K562 (cell line): ENCODE measurements at regions not wholly inside any gene's neighbourhood (a gene's known extent, or its start where the extent isn't known, plus 50 kb on each side); places are given as distances from the start of the nearest gene placed in this dataset.
A peak's percentile ranks its signal among the peaks of the same experiment; 100 is the strongest.

Source experiments
- EGR1 ChIP-seq: fragments of 450-650 bp; conservative IDR thresholded peaks from 2 replicates; pipeline ENCODE4 v1.6.1; 2017; ENCODE audit warnings: mild to moderate bottlenecking
- ETS2 ChIP-seq: IDR thresholded peaks from 2 replicates; pipeline ENCODE4 v1.6.1; 2016; ENCODE audit warnings: borderline replicate concordance, missing genetic modification characterization, mild to moderate bottlenecking, moderate library complexity, missing compliant biosample characterization; ENCODE audit not compliant: poor library complexity, severe bottlenecking
- IFI16 ChIP-seq: fragments of 250-450 bp; sonication (Bioruptor Pico); IDR thresholded peaks from 2 replicates; pipeline ENCODE4 v2.1.2; 2022; ENCODE audit warnings: mild to moderate bottlenecking, inconsistent platforms
- ILK ChIP-seq: fragments of 450-650 bp; IDR thresholded peaks from 2 replicates; pipeline ENCODE4 v1.6.1; 2016; ENCODE audit warnings: missing genetic modification characterization, low read depth, mild to moderate bottlenecking, missing compliant biosample characterization, moderate library complexity, borderline replicate concordance
- KLF6 ChIP-seq: fragments of 250-450 bp; sonication (Bioruptor Pico); IDR thresholded peaks from 2 replicates; pipeline ENCODE4 v1.4.0; 2020; ENCODE audit warnings: mild to moderate bottlenecking, moderate library complexity, borderline replicate concordance
- MCM7 ChIP-seq, 2 experiments: fragments of 450-650 bp; IDR thresholded peaks; 2 replicates each; pipeline ENCODE4 v1.6.1; 2016 to 2018
- NR3C1 ChIP-seq: sonication (generic); formaldehyde crosslinking; IDR thresholded peaks from 2 replicates; pipeline ENCODE4 v1.8.1; 2022; ENCODE audit warnings: missing genetic modification reagents
- PHB ChIP-seq: fragments of 250-450 bp; sonication (Bioruptor Pico); IDR thresholded peaks from 2 replicates; pipeline ENCODE4 v1.5.0; 2021
- PURB ChIP-seq: sonication (generic); formaldehyde crosslinking; IDR thresholded peaks from 2 replicates; pipeline ENCODE4 v1.9.0; 2021; ENCODE audit warnings: low read depth, mild to moderate bottlenecking, missing genetic modification reagents
- SIX5 ChIP-seq, 2 experiments: IDR thresholded peaks; 2 replicates each; pipeline ENCODE4 v1.6.1; 2011; ENCODE audit warnings: low read length in 2 of 2, borderline replicate concordance in 1 of 2, low read depth in 1 of 2, mild to moderate bottlenecking in 1 of 2, moderate library complexity in 1 of 2; ENCODE audit not compliant: insufficient read depth in 1 of 2
- SLC30A9 ChIP-seq: fragments of 250-450 bp; sonication (Bioruptor Pico); IDR thresholded peaks from 2 replicates; pipeline ENCODE4 v1.8.0; 2022; ENCODE audit warnings: mild to moderate bottlenecking, moderate library complexity
- SPI1 ChIP-seq: IDR thresholded peaks from 2 replicates; pipeline ENCODE4 v1.6.1; 2011; ENCODE audit warnings: low read depth, low read length, control low read depth, borderline replicate concordance
- YY1 ChIP-seq, 3 experiments: IDR thresholded peaks; 2 replicates each; pipeline ENCODE4 v1.6.1; 2011; ENCODE audit warnings: low read length in 2 of 3, mild to moderate bottlenecking in 2 of 3, moderate library complexity in 2 of 3, borderline replicate concordance in 1 of 3, control low read depth in 1 of 3, low read depth in 1 of 3; ENCODE audit not compliant: insufficient read depth in 3 of 3, insufficient replicate concordance in 2 of 3, control insufficient read depth in 1 of 3, insufficient read length in 1 of 3; ENCODE audit errors: extremely low read depth in 1 of 3
- ZBTB33 ChIP-seq: sonication (generic); formaldehyde crosslinking; IDR thresholded peaks from 2 replicates; pipeline ENCODE4 v1.8.1; 2023; ENCODE audit warnings: mild to moderate bottlenecking, missing genetic modification reagents
- ZNF197 ChIP-seq: fragments of 200-800 bp; sonication (Bioruptor generic); IDR thresholded peaks from 2 replicates; pipeline ENCODE4 v1.6.1; 2016; ENCODE audit warnings: low read depth, missing genetic modification characterization, missing compliant biosample characterization
- ZNF518B ChIP-seq: fragments of 250-450 bp; sonication (Bioruptor Pico); IDR thresholded peaks from 2 replicates; pipeline ENCODE4 v1.5.0; 2021; ENCODE audit warnings: mild to moderate bottlenecking, moderate library complexity
- TF ChIP-seq, protein P1 (sequence below): fragments of 250-450 bp; sonication (Bioruptor Pico); IDR thresholded peaks from 2 replicates; pipeline ENCODE4 v1.6.1; 2021; ENCODE audit warnings: mild to moderate bottlenecking
- TF ChIP-seq, protein P2 (sequence below): sonication (generic); formaldehyde crosslinking; IDR thresholded peaks from 2 replicates; pipeline ENCODE4 v1.8.1; 2023; ENCODE audit warnings: mild to moderate bottlenecking, missing genetic modification reagents

GRCh38 chr1:22285549-22286396, 142.9 kb upstream of the WNT4 start (continued):
- TF ChIP-seq NR3C1 (CRISPR knock-in tag) (no peak), YY1 (IDR thresholded peaks at IDR 0.05; ENCODE audit: borderline replicate concordance in 1 of 3, control insufficient read depth in 1 of 3, extremely low read depth in 1 of 3, insufficient read depth in 3 of 3, insufficient read length in 1 of 3, insufficient replicate concordance in 2 of 3, low read depth in 1 of 3, low read length in 2 of 3) (peak in 2 of 3 experiments; percentile 72 to 83), KLF6 (CRISPR knock-in tag) (no peak), ETS2 (tag) (no peak), MCM7 (IDR thresholded peaks at IDR 0.05) (no peak), ZNF518B (no peak), SPI1 (no peak), ILK (tag) (no peak), EGR1 (no peak; the same call in 1 of the 2 replicates), SLC30A9 (CRISPR knock-in tag) (no peak), PHB (CRISPR knock-in tag) (no peak), ZNF197 (no peak), ZBTB33 (CRISPR knock-in tag) (no peak), SIX5 (IDR thresholded peaks at IDR 0.05; ENCODE audit: borderline replicate concordance in 1 of 2, insufficient read depth in 1 of 2, low read depth in 1 of 2, low read length in 2 of 2) (no peak), PURB (no peak), IFI16 (no peak)
- TF ChIP-seq, protein P1, sequence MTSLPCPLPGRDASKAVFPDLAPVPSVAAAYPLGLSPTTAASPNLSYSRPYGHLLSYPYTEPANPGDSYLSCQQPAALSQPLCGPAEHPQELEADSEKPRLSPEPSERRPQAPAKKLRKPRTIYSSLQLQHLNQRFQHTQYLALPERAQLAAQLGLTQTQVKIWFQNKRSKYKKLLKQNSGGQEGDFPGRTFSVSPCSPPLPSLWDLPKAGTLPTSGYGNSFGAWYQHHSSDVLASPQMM (CRISPR knock-in tag): no peak
- TF ChIP-seq, protein P2, sequence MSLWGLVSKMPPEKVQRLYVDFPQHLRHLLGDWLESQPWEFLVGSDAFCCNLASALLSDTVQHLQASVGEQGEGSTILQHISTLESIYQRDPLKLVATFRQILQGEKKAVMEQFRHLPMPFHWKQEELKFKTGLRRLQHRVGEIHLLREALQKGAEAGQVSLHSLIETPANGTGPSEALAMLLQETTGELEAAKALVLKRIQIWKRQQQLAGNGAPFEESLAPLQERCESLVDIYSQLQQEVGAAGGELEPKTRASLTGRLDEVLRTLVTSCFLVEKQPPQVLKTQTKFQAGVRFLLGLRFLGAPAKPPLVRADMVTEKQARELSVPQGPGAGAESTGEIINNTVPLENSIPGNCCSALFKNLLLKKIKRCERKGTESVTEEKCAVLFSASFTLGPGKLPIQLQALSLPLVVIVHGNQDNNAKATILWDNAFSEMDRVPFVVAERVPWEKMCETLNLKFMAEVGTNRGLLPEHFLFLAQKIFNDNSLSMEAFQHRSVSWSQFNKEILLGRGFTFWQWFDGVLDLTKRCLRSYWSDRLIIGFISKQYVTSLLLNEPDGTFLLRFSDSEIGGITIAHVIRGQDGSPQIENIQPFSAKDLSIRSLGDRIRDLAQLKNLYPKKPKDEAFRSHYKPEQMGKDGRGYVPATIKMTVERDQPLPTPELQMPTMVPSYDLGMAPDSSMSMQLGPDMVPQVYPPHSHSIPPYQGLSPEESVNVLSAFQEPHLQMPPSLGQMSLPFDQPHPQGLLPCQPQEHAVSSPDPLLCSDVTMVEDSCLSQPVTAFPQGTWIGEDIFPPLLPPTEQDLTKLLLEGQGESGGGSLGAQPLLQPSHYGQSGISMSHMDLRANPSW (CRISPR knock-in tag): no peak
